ENCODE measurements at regions not wholly inside any gene's neighbourhood (a gene's known extent, or its start where the extent isn't known, plus 50 kb on each side); places are given as distances from the start of the nearest gene placed in this dataset.

- no peak for TF ChIP-seq CTCF (conservative IDR thresholded peaks at IDR 0.05; ENCODE audit: low read depth, low read length)
- H3K4me3 ChIP-seq (ENCODE audit: low read depth, low read length) = no peak overlapping the region
- DNase-seq (ENCODE audit: low read depth) = no peak
Measured at GRCh38 chr13:109309625-109310363, 476.6 kb downstream of the IRS2 start.

- TF ChIP-seq CTCF (conservative IDR thresholded peaks at IDR 0.05; ENCODE audit: low read depth, low read length) = no peak
- no peak for DNase-seq (ENCODE audit: low read depth)
- H3K4me3 ChIP-seq (ENCODE audit: low read depth, low read length) = no peak overlapping the region
Measured at GRCh38 chr13:109307027-109307426, 479.4 kb downstream of the IRS2 start.

DNA sequence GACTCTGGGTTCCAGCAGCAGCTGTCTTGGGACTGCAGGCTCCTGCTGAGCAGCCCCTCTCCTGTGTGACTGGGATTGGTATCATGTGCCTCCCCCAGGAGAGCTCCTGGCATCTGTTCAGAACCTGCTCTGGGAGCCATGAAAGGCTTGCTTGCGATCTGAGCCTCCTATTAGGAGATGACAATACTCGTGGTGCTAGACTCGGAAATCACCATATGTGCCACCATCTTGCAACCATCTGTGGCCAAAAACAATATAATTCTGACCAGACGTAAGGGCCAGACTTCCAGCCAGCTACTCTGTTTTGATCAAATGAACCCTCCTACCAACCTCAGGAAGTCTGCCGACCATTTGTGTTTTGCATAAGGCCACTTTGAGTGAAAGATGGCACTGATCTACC is 484.7 kb downstream of the IRS2 start:
- no peak overlapping the region for H3K4me3 ChIP-seq (ENCODE audit: low read depth, low read length)
- no peak for DNase-seq (ENCODE audit: low read depth)
- no peak for TF ChIP-seq CTCF (conservative IDR thresholded peaks at IDR 0.05; ENCODE audit: low read depth, low read length)

- no peak for DNase-seq (ENCODE audit: low read depth)
- no peak for TF ChIP-seq CTCF (conservative IDR thresholded peaks at IDR 0.05; ENCODE audit: low read depth, low read length)
- no peak overlapping the region for H3K4me3 ChIP-seq (ENCODE audit: low read depth, low read length)
Measured at GRCh38 chr13:109301276-109301675, 485.1 kb downstream of the IRS2 start.

GRCh38 chr13:109297628-109298027 is 488.8 kb downstream of the IRS2 start:
- DNase-seq (ENCODE audit: low read depth) = no peak
- no peak overlapping the region for H3K4me3 ChIP-seq (ENCODE audit: low read depth, low read length)
- TF ChIP-seq CTCF (conservative IDR thresholded peaks at IDR 0.05; ENCODE audit: low read depth, low read length) = no peak

DNA sequence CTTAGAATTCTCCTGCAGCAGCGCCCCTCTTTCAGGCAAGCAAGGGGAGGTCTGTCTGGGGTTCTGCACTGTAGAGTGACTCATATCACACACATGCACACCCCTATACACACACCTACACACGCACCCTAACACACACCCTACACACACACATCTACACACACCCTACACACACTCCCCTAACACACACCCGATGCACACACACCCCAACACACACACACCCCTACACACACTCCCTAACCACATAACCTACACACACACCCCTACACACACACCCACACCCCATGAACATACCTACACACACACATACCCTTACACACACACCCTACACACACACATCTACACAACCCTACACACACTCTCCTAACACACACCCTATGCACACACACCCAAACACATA is 493.2 kb downstream of the IRS2 start:
- H3K4me3 ChIP-seq (ENCODE audit: low read depth, low read length) = no peak overlapping the region
- TF ChIP-seq CTCF (conservative IDR thresholded peaks at IDR 0.05; ENCODE audit: low read depth, low read length) = no peak
- no peak for DNase-seq (ENCODE audit: low read depth)

GRCh38 chr13:109288151-109288709 is 498.2 kb downstream of the IRS2 start:
- no peak overlapping the region for H3K4me3 ChIP-seq (ENCODE audit: low read depth, low read length)
- no peak for DNase-seq (ENCODE audit: low read depth)
- no peak for TF ChIP-seq CTCF (conservative IDR thresholded peaks at IDR 0.05; ENCODE audit: low read depth, low read length)
